A204.1 (cell line): ENCODE measurements at regions not wholly inside any gene's neighbourhood (a gene's known extent, or its start where the extent isn't known, plus 50 kb on each side); places are given as distances from the start of the nearest gene placed in this dataset.

ENCODE experiments used
- FAIRE-seq: peaks from 2 replicates; lab custom pipeline; 2012; peaks lifted over from hg19 to GRCh38; lab: Jason Lieb, UNC

DNA sequence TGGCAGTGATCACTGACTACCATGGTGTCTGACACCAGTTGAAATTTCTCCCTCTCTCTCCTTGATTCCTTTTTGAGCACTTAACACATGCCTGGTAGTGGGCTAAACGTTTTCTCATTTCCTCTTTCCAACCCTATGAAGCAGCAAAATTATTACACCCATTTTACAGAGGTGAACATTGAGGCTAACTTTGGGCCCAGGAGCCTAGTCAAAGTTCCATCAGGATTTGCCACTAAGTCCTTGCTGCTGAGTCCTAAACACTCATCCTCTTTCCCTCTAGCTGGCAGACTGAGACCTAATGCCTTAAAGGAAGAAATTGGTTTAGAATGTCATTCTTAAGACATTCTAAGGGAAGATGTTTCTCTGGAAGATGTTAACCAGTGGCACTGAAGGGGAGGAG lies 74.7 kb upstream of the IRX3 start:
- no peak for FAIRE-seq

DNA sequence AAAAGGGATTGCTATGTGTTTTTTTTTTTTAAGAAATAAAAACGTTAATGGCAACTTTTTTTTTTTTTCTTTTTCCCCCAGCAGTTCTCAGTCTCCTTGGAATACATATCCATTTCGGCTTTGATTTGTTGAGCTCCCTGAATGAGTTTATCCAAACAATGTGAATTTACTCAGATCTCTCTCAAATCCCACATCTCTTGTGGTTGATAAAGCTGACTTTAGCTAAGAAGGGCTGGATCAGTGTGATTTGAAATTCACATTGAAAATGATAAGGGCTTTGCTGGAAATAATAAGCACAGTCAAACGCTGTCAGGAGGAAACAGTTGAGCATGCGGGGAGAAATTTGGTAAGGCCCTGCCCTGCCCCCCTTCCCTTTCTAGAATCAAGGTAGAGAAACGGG lies 74.1 kb upstream of the IRX3 start:
- no peak for FAIRE-seq

- FAIRE-seq = no peak
Observed at GRCh38 chr16:54359555-54359954, 73.0 kb upstream of the IRX3 start.

DNA sequence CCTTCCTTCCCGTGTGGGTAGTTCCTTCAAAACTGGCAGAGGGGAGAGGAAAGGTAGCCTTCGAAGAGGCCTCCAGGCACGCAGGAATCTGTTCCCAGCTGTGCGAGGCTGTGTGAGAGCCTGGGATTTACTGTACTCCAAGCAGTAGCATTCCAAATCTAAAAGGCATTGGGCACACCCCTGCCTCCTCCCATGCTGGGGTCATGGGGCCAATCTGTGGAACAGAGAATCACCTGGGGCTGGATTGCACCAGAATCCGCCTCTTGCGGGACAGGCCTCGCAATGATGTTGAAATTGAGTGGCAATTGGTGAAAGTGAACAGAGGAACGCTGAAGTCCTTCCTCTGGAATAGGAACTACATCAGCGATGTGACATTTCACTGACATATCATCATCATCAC lies 72.5 kb upstream of the IRX3 start:
- no peak for FAIRE-seq

- FAIRE-seq = no peak
Observed at GRCh38 chr16:54356391-54356790, 69.8 kb upstream of the IRX3 start.

DNA sequence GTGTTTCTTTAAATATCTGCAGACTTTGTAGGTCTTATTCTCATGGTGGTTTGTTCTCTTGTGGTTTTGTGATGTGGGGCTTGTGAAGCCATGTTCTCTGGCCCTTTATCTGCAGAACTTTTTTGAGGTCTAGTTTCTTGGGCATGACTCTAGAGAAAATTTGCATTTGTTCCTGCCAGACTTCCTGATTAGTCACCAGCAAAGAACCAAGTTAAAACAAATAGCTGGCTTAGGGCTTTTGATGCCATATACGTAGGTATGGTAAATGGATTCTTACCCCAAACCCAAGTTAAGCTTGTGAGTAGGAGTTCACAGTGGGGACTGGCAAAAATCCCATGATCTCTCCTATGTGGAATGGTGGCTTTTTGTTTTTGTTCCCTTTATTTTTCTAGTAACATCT lies 68.7 kb upstream of the IRX3 start:
- no peak for FAIRE-seq

DNA sequence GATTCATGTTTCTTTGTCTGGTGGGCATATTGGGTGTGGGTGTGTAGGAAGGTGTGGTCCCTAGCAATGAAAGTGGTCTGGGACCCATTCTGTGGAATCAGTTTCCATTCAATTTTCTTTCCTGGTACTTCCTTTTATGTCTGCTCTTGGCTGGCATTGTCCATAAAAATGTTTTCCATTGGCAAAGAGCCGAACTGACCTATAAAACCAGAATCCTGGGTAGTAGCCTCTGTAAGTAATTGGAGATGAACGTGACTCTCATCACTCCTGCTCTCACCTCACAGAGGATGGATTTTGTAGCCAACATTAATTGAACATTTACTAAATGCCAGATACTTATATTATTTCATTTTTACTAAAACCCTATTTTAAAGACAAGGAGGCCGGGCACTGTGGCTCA lies 66.5 kb upstream of the IRX3 start:
- FAIRE-seq = no peak

DNA sequence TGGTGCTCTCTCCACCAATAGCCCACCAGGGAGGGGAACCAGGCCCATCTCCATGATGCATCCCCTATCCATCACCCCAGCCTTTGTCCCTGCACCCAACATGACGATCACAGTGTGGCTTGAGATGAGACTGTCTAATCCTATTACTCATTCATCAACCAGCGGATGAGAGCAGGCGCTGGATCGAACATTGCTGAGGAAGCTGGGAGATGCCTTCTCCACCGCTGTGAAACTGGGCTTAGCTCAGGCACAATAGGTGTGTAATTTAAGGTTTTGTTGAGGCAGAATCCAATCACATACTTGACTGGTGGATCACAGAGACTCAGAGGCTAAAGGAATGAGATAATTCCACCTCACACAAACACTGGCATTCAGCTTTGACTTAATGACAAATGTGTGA lies 64.6 kb upstream of the IRX3 start:
- no peak for FAIRE-seq

- no peak for FAIRE-seq
Observed at GRCh38 chr16:54347961-54348360, 61.4 kb upstream of the IRX3 start.

- no peak for FAIRE-seq
Observed at GRCh38 chr16:54346041-54346440, 59.5 kb upstream of the IRX3 start.

DNA sequence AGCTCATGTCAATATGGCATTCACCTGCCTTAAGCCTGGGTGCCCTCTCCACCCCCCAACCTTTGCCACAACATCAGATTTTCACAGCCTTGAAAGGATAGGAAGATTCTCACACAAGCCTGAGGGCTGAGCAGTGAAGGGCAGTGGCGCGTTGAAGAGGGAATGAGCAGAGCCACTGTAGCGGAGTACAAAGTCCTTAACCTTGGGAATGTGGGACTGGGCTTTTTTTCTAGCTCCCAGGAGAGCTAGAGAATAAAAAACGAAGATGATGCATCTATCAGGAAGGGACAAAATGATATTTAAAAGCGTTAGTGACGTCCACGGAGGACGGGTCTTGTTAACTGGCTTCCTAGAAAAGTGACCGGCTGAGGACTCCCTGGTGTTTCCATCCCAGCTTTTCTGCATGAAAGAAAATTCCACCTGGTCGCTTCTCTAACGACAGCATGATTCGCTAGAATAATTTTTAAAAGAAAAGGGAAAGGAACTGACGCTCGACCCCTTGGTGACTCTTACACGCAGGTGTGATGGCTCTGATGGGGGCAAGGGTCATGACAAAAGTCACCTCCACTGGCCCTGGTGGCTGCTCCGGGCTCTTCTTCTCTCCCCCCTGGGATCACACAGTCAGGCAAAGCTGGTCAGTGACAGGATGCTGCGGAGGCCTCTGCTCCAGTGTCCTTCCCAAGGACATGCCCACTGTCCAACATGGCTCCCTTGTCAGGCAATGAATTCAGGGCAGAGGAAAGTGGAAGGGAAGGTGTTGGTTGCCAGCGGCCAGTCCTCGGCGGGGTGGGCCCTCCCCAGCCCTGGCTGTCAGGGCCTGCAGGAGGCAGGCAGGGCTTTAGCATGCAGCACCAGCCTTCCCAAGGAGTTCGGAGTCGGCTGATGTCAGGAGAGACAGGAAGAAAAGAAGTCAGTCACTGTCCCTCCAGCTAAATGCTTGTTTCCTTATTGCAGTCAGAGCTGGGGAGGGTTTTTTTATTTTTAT lies 58.4 kb upstream of the IRX3 start:
- no peak for FAIRE-seq

DNA sequence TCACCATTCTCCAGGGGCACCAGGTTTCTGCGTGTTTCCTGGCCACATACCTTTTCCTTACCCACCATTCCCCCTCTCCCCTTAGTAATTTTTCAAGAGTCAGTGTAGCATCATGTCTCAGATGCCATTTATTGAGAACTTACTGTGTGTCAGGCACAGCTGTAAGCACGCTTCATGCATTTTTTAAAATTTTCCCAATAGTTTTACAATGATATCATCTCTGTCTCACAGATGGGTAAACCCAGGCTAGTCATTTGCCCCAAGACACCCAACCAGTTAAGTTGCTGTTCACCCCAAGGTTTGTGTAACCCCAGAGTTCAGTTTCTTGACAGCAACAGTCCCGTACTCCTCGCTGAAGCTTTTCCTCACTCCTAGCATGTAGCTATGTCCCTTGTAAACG lies 56.4 kb upstream of the IRX3 start:
- no peak for FAIRE-seq

- FAIRE-seq = no peak
Observed at GRCh38 chr16:54341892-54342776, 55.5 kb upstream of the IRX3 start.

DNA sequence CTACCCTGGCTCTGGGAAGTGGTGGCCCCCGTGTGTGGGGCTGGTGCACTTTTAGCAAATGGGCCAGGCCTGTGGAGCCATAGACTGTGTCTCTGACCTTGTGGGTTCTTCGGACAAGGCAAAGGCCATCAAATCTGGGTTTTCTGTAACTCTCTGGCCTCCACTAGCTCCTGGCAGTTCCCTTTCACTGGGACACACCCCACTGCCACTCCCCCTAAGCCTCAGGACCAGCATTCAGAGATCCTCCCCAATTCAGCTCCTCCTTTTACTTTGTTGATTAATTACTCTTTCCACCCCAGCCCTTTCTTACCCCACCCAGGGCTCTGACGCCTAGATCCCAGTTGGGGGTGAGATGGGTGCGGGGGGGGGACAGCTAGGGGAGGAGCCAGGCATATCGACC lies 53.9 kb upstream of the IRX3 start:
- no peak for FAIRE-seq

DNA sequence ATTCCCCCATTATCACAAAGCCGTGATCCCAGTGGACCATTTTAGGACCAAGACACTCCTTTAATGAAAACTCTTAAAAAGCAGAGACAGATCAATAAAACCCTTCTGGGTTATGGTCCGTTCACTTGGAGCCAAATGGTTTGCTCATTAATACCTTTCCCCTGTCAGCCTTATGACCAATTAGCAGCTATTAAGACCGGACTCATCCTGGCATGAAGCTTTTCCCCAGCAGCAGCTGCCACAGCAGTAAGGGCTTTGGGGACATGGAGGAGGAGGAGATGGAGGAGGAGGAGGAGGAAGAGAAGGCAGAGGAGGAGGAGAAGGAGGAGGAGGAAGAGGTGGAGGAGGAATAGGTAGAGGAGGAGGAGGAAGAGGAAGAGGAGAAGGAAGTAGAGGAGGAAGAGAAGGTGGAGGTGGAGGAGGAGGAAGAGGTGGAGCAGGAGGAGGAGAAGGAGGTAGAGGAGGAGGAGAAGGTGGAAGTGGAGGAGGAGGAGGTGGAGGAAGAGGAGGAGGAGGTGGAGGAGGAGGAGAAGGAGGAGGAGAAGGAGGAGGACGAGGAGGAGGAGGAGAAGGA lies 50.1 kb upstream of the IRX3 start:
- FAIRE-seq = no peak
